NOMO-1 treated with DMSO at 0.1 percent for 48 hours (cell line): ENCODE measurements at regions not wholly inside any gene's neighbourhood (a gene's known extent, or its start where the extent isn't known, plus 50 kb on each side); places are given as distances from the start of the nearest gene placed in this dataset.

Experiments
- DNase-seq: peaks from one replicate; lab custom pipeline; 2025; ENCODE audit not compliant: unreplicated experiment; lab: John Stamatoyannopoulos, UW

- no peak for DNase-seq
These were observed 366.7 kb downstream of the THBS2 start for GRCh38 chr6:168886964-168887363.

GRCh38 chr6:168885751-168886742 lies 367.6 kb downstream of the THBS2 start:
- DNase-seq, result peak; percentile 61

GRCh38 chr6:168885196-168885595 lies 368.4 kb downstream of the THBS2 start:
- no peak for DNase-seq

GRCh38 chr6:168884646-168885086 lies 369.0 kb downstream of the THBS2 start:
- peak; percentile 69 for DNase-seq

- DNase-seq, result peak; percentile 69
These were observed 369.5 kb downstream of the THBS2 start for GRCh38 chr6:168884050-168884645.

GRCh38 chr6:168883410-168884049 lies 370.1 kb downstream of the THBS2 start:
- DNase-seq, result no peak

GRCh38 chr6:168880271-168880670 lies 373.4 kb downstream of the THBS2 start:
- no peak for DNase-seq

- DNase-seq, result no peak
These were observed 375.8 kb downstream of the THBS2 start for GRCh38 chr6:168877821-168878282.

GRCh38 chr6:168876956-168877355 lies 376.7 kb downstream of the THBS2 start:
- DNase-seq, result no peak

- no peak for DNase-seq
These were observed 377.7 kb downstream of the THBS2 start for GRCh38 chr6:168875811-168876576.

GRCh38 chr6:168874637-168875036 lies 379.0 kb downstream of the THBS2 start:
- no peak for DNase-seq

- DNase-seq, result no peak
These were observed 380.1 kb downstream of the THBS2 start for GRCh38 chr6:168873278-168874190.

- no peak for DNase-seq
These were observed 381.9 kb downstream of the THBS2 start for GRCh38 chr6:168871642-168872315.

GRCh38 chr6:168870982-168871381 lies 382.7 kb downstream of the THBS2 start:
- DNase-seq, result no peak

- DNase-seq, result no peak
These were observed 386.2 kb downstream of the THBS2 start for GRCh38 chr6:168867247-168868102.

GRCh38 chr6:168866534-168866933 lies 387.1 kb downstream of the THBS2 start:
- no peak for DNase-seq

- no peak for DNase-seq
These were observed 388.1 kb downstream of the THBS2 start for GRCh38 chr6:168865522-168865921.
